ENCODE measurements at regions not wholly inside any gene's neighbourhood (a gene's known extent, or its start where the extent isn't known, plus 50 kb on each side); places are given as distances from the start of the nearest gene placed in this dataset.

GRCh38 chr1:239678181-239678580, 291.8 kb downstream of the CHRM3 start:
- in situ Hi-C loops (cut with MboI; ENCODE audit: low sequenced_read_pairs, unreplicated experiment), result no loop called here
- no peak for TF ChIP-seq CTCF (IDR thresholded peaks at IDR 0.05; ENCODE audit: borderline replicate concordance, control extremely low read depth, extremely low read depth, insufficient read depth, missing control alignments)
- DNase-seq (ENCODE audit: low spot score), result no peak

- DNase-seq (ENCODE audit: low spot score), result no peak
- in situ Hi-C loops (cut with MboI; ENCODE audit: low sequenced_read_pairs, unreplicated experiment), result no loop called here
- no peak for TF ChIP-seq CTCF (IDR thresholded peaks at IDR 0.05; ENCODE audit: borderline replicate concordance, control extremely low read depth, extremely low read depth, insufficient read depth, missing control alignments)
These were observed 295.7 kb downstream of the CHRM3 start for GRCh38 chr1:239682046-239682445.

GRCh38 chr1:239682960-239683359, 296.6 kb downstream of the CHRM3 start:
- in situ Hi-C loops (cut with MboI; ENCODE audit: low sequenced_read_pairs, unreplicated experiment), result no loop called here
- TF ChIP-seq CTCF (IDR thresholded peaks at IDR 0.05; ENCODE audit: borderline replicate concordance, control extremely low read depth, extremely low read depth, insufficient read depth, missing control alignments), result no peak
- DNase-seq (ENCODE audit: low spot score), result no peak

GRCh38 chr1:239686386-239686785, 300.0 kb downstream of the CHRM3 start:
- TF ChIP-seq CTCF (IDR thresholded peaks at IDR 0.05; ENCODE audit: borderline replicate concordance, control extremely low read depth, extremely low read depth, insufficient read depth, missing control alignments), result no peak
- DNase-seq (ENCODE audit: low spot score), result no peak
- in situ Hi-C loops (cut with MboI; ENCODE audit: low sequenced_read_pairs, unreplicated experiment), result no loop called here

- no peak for TF ChIP-seq CTCF (IDR thresholded peaks at IDR 0.05; ENCODE audit: borderline replicate concordance, control extremely low read depth, extremely low read depth, insufficient read depth, missing control alignments)
- in situ Hi-C loops (cut with MboI; ENCODE audit: low sequenced_read_pairs, unreplicated experiment), result no loop called here
- no peak for DNase-seq (ENCODE audit: low spot score)
These were observed 309.9 kb downstream of the CHRM3 start for GRCh38 chr1:239696317-239696716.

- in situ Hi-C loops (cut with MboI; ENCODE audit: low sequenced_read_pairs, unreplicated experiment), result no loop called here
- DNase-seq (ENCODE audit: low spot score), result no peak
- no peak for TF ChIP-seq CTCF (IDR thresholded peaks at IDR 0.05; ENCODE audit: borderline replicate concordance, control extremely low read depth, extremely low read depth, insufficient read depth, missing control alignments)
These were observed 314.3 kb downstream of the CHRM3 start for GRCh38 chr1:239700667-239701066.

GRCh38 chr1:239703075-239703474, 316.7 kb downstream of the CHRM3 start:
- no peak for TF ChIP-seq CTCF (IDR thresholded peaks at IDR 0.05; ENCODE audit: borderline replicate concordance, control extremely low read depth, extremely low read depth, insufficient read depth, missing control alignments)
- no peak for DNase-seq (ENCODE audit: low spot score)
- in situ Hi-C loops (cut with MboI; ENCODE audit: low sequenced_read_pairs, unreplicated experiment), result no loop called here
